H9 (cell line): ENCODE measurements at regions not wholly inside any gene's neighbourhood (a gene's known extent, or its start where the extent isn't known, plus 50 kb on each side); places are given as distances from the start of the nearest gene placed in this dataset.
A peak's percentile ranks its signal among the peaks of the same experiment; 100 is the strongest.
"Not testable (repeated sequence)": the region's sequence is repeated elsewhere in the genome, so short reads cannot be mapped to it uniquely, and the experiment has no call there.

ENCODE experiments used
- DNase-seq: peaks from one replicate; pipeline ENCODE4 v3.0.0-alpha.2; 2017
- H2AFZ ChIP-seq: one replicate; pipeline ENCODE4 v1.6.1; 2013; ENCODE audit warnings: mild to moderate bottlenecking, low read length, control low read depth, moderate library complexity
- H2AK5ac ChIP-seq: 2 replicates; pipeline ENCODE4 v1.6.1; 2013; ENCODE audit warnings: low read length, control low read depth, mixed read lengths; ENCODE audit not compliant: insufficient read length
- H2BK120ac ChIP-seq: one replicate; pipeline ENCODE4 v1.6.1; 2013; ENCODE audit warnings: low read depth, mild to moderate bottlenecking, low read length, control low read depth, inconsistent platforms; ENCODE audit not compliant: poor library complexity, severe bottlenecking
- H2BK12ac ChIP-seq: 2 replicates; pipeline ENCODE4 v1.6.1; 2013; ENCODE audit warnings: low read length, control low read depth, mixed read lengths, low read depth; ENCODE audit not compliant: insufficient read length
- H2BK15ac ChIP-seq: 2 replicates; pipeline ENCODE4 v1.6.1; 2013; ENCODE audit warnings: low read depth, low read length, control low read depth
- H2BK20ac ChIP-seq: one replicate; pipeline ENCODE4 v1.6.1; 2013; ENCODE audit warnings: low read depth, mild to moderate bottlenecking, low read length, control low read depth, inconsistent platforms; ENCODE audit not compliant: poor library complexity, severe bottlenecking
- H2BK5ac ChIP-seq: 2 replicates; pipeline ENCODE4 v1.6.1; 2013; ENCODE audit warnings: low read length, control low read depth, mixed read lengths; ENCODE audit not compliant: insufficient read length
- H3K14ac ChIP-seq: 2 replicates; pipeline ENCODE4 v1.6.1; 2013; ENCODE audit warnings: low read length, control low read depth; ENCODE audit not compliant: insufficient read depth
- H3K18ac ChIP-seq: 2 replicates; pipeline ENCODE4 v1.6.1; 2013; ENCODE audit warnings: low read depth, mild to moderate bottlenecking, mixed read lengths, low read length, control low read depth; ENCODE audit not compliant: insufficient read length
- H3K23ac ChIP-seq: 2 replicates; pipeline ENCODE4 v1.6.1; 2013; ENCODE audit warnings: low read length, control low read depth, mixed read lengths, low read depth; ENCODE audit not compliant: insufficient read length
- H3K23me2 ChIP-seq: 2 replicates; pipeline ENCODE4 v1.6.1; 2013; ENCODE audit warnings: low read depth, mild to moderate bottlenecking, mixed read lengths, low read length, control low read depth; ENCODE audit not compliant: insufficient read length, poor library complexity, severe bottlenecking
- H3K27ac ChIP-seq: 2 replicates; pipeline ENCODE4 v1.5.1; 2013; ENCODE audit warnings: low read length, control low read depth, mixed read lengths, low read depth; ENCODE audit not compliant: insufficient read length
- H3K27me3 ChIP-seq: 2 replicates; pipeline ENCODE4 v1.6.1; 2013; ENCODE audit warnings: low read length, control low read depth, inconsistent platforms; ENCODE audit not compliant: insufficient read depth
- H3K4ac ChIP-seq: 2 replicates; pipeline ENCODE4 v1.6.1; 2013; ENCODE audit warnings: low read depth, mild to moderate bottlenecking, control low read depth, inconsistent platforms, low read length, moderate library complexity
- H3K4me1 ChIP-seq: 2 replicates; pipeline ENCODE4 v1.6.1; 2013; ENCODE audit warnings: low read length, control low read depth, inconsistent platforms; ENCODE audit not compliant: insufficient read depth
- H3K4me2 ChIP-seq: 2 replicates; pipeline ENCODE4 v1.6.1; 2013; ENCODE audit warnings: low read length, control low read depth, mixed read lengths; ENCODE audit not compliant: insufficient read length, insufficient read depth
- H3K56ac ChIP-seq: 2 replicates; pipeline ENCODE4 v1.6.1; 2013; ENCODE audit warnings: low read depth, mild to moderate bottlenecking, mixed read lengths, low read length, control low read depth; ENCODE audit not compliant: insufficient read length
- H3K79me1 ChIP-seq: 2 replicates; pipeline ENCODE4 v1.6.1; 2013; ENCODE audit warnings: low read depth, mild to moderate bottlenecking, moderate library complexity, low read length, control low read depth, inconsistent platforms; ENCODE audit not compliant: insufficient read depth, poor library complexity, severe bottlenecking
- H3K79me2 ChIP-seq: 2 replicates; pipeline ENCODE4 v1.6.1; 2013; ENCODE audit warnings: low read length, control low read depth, inconsistent platforms; ENCODE audit not compliant: insufficient read depth
- H3K9ac ChIP-seq: 2 replicates; pipeline ENCODE4 v1.6.1; 2013; ENCODE audit warnings: low read length, control low read depth, mixed read lengths; ENCODE audit not compliant: insufficient read length; ENCODE audit errors: extremely low read depth
- H3K9me3 ChIP-seq: one replicate; pipeline ENCODE4 v1.6.1; 2013; ENCODE audit warnings: low read depth, low read length, inconsistent platforms; ENCODE audit not compliant: control insufficient read depth
- H3T11ph ChIP-seq: one replicate; pipeline ENCODE4 v1.6.1; 2013; ENCODE audit warnings: mild to moderate bottlenecking, low read length, control low read depth, inconsistent platforms
- H4K20me1 ChIP-seq: one replicate; pipeline ENCODE4 v1.6.1; 2013; ENCODE audit not compliant: control insufficient read depth, insufficient read length, insufficient read depth
- H4K5ac ChIP-seq: 2 replicates; pipeline ENCODE4 v1.6.1; 2013; ENCODE audit warnings: low read depth, mild to moderate bottlenecking, mixed read lengths, low read length, control low read depth; ENCODE audit not compliant: insufficient read length
- H4K8ac ChIP-seq: replicated peaks from 2 replicates; pipeline ENCODE4 v1.6.1; 2013; ENCODE audit warnings: low read length, control low read depth, mixed read lengths, low read depth; ENCODE audit not compliant: insufficient read length
- H4K91ac ChIP-seq: 2 replicates; pipeline ENCODE4 v1.6.1; 2013; ENCODE audit warnings: low read depth, mild to moderate bottlenecking, moderate library complexity, mixed read lengths, low read length, control low read depth; ENCODE audit not compliant: insufficient read length
- H3K27ac Mint-ChIP-seq, 3 experiments: 2 replicates in 2 of 3; 3 replicates in 1 of 3; pipeline ENCODE4 v1.8.0; 2020 to 2021; ENCODE audit warnings: mixed read lengths in 3 of 3, mild to moderate bottlenecking in 1 of 3, moderate library complexity in 1 of 3
- H3K27me3 Mint-ChIP-seq: 2 replicates; pipeline ENCODE4 v1.8.0; 2021; ENCODE audit warnings: low read depth, mild to moderate bottlenecking, moderate library complexity, mixed read lengths
- H3K36me3 Mint-ChIP-seq, 3 experiments: 2 replicates in 2 of 3; 3 replicates in 1 of 3; pipeline ENCODE4 v1.8.0; 2020 to 2021; ENCODE audit warnings: low read depth in 3 of 3, mixed read lengths in 3 of 3; ENCODE audit not compliant: insufficient read depth in 1 of 3
- H3K4me1 Mint-ChIP-seq, 2 experiments: 2 replicates each; pipeline ENCODE4 v1.8.0; 2020; ENCODE audit warnings: mixed read lengths in 2 of 2
- H3K4me3 Mint-ChIP-seq, 2 experiments: 2 replicates in 1 of 2; 3 replicates in 1 of 2; pipeline ENCODE4 v1.8.0; 2020 to 2021; ENCODE audit warnings: mild to moderate bottlenecking in 2 of 2, mixed read lengths in 2 of 2, moderate library complexity in 1 of 2
- H3K9me3 Mint-ChIP-seq, 2 experiments: 2 replicates in 1 of 2; 3 replicates in 1 of 2; pipeline ENCODE4 v1.8.0; 2020; ENCODE audit warnings: mild to moderate bottlenecking in 2 of 2, mixed read lengths in 2 of 2, moderate library complexity in 1 of 2
- WGBS: extraction: QIAGEN DNeasy Blood & Tissue Kit; methylation state at CpG from one replicate; pipeline ENCODE4 v1.1.7; 2013; ENCODE audit warnings: missing lambda C conversion rate, low lambda C conversion rate, mixed read lengths; ENCODE audit not compliant: insufficient read length; ENCODE audit errors: extremely low coverage; 5-methylcytosine and 5-hydroxymethylcytosine counted together

DNA sequence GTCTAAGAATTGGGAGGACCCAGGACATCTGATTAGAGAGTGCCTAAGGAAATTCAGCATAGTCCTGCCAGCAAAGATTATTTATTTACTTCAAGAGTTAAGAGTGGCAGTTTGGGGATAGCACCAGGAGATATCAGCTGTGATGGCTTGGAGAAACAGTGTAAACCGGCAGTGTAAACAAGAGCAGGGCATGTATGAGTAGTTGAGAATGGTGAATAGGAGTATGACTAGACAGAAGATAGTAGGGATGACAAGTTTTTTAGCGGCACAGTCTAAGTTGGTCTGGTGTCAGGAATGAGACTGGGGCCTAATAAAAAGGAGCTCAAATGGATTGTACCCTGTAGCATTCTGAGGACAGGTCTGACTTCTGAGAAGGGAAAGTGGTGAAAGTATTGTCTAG lies 669.4 kb downstream of the SUCLG1 start:
- not testable (repeated sequence) for H2BK5ac ChIP-seq, H3K27me3 Mint-ChIP-seq, H2AK5ac ChIP-seq, H3K4me3 Mint-ChIP-seq, H3K23me2 ChIP-seq, H2BK12ac ChIP-seq, H3K9me3 ChIP-seq, DNase-seq, H4K8ac ChIP-seq, H3K9ac ChIP-seq, H3K4me1 ChIP-seq, H4K91ac ChIP-seq, H3K23ac ChIP-seq, H2BK20ac ChIP-seq, H2BK120ac ChIP-seq, H2BK15ac ChIP-seq, H3K14ac ChIP-seq, H3K79me1 ChIP-seq, H3K27ac ChIP-seq, H3K79me2 ChIP-seq, H3K4me2 ChIP-seq, H3K56ac ChIP-seq, H3K9me3 Mint-ChIP-seq, H4K20me1 ChIP-seq, H3K27me3 ChIP-seq, H3K4ac ChIP-seq, H4K5ac ChIP-seq, H3K36me3 Mint-ChIP-seq, H2AFZ ChIP-seq, H3T11ph ChIP-seq, H3K18ac ChIP-seq
- Mint-ChIP-seq H3K27ac (peak overlapping the region; percentile 58 to 95 (median 83); a peak in 6 of 7 replicates), H3K4me1 (peaks cover 32 to 43% of the 10 kb centered on the region in 2 experiments)
- WGBS, result no CpG with 5 or more reads among the region's 2 CpGs

DNA sequence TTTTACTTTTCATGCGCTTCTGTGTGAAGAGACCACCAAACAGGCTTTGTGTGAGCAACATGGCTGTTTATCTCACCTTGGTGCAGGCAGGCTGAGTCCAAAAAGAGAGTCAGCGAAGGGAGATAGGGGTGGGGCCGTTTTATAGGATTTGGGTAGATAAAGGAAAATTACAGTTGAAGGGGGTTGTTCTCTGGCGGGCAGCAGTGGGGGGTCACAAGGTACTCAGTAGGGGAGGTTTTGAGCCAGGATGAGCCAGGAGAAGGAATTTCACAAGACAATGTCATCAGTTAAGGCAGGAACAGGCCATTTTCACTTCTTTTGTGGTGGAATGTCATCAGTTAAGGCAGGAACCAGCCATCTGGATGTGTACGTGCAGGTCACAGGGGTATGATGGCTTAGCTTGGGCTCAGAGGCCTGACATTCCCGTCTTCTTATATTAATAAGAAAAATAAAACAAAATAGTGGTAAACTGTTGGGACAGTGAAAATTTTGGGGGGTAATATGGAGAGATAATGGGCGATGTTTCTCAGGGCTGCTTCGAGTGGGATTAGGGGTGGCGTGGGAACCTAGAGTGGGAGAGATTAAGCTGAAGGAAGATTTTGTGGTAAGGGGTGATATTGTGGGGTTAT lies 670.0 kb downstream of the SUCLG1 start:
- not testable (repeated sequence) for H3K18ac ChIP-seq, H2BK20ac ChIP-seq, H2BK12ac ChIP-seq, H4K20me1 ChIP-seq, H3K36me3 Mint-ChIP-seq, H3K27me3 ChIP-seq, H3K4me2 ChIP-seq, H3K23ac ChIP-seq, H3T11ph ChIP-seq, H2BK5ac ChIP-seq, H3K9me3 Mint-ChIP-seq, H3K14ac ChIP-seq, H4K8ac ChIP-seq, H2AFZ ChIP-seq, H3K27ac ChIP-seq, H3K79me1 ChIP-seq, H4K5ac ChIP-seq, H3K4ac ChIP-seq, H2BK15ac ChIP-seq, H4K91ac ChIP-seq, H2BK120ac ChIP-seq, H2AK5ac ChIP-seq, H3K79me2 ChIP-seq, H3K9ac ChIP-seq, H3K27me3 Mint-ChIP-seq, H3K4me1 ChIP-seq, H3K56ac ChIP-seq, H3K23me2 ChIP-seq, H3K9me3 ChIP-seq
- H3K4me1 Mint-ChIP-seq, result peaks cover 33 to 44% of the 10 kb centered on the region in 2 experiments
- 0 out of 5 replicates have a peak overlapping the region, but pooled peaks of 1 of the 2 experiments have one; percentile 3 for H3K4me3 Mint-ChIP-seq
- WGBS, result no CpG with 5 or more reads among the region's 9 CpGs
- peak; percentile 73 for DNase-seq
- peak overlapping the region; percentile 83 to 95 (median 88) for H3K27ac Mint-ChIP-seq
